ENCODE measurements at regions not wholly inside any gene's neighbourhood (a gene's known extent, or its start where the extent isn't known, plus 50 kb on each side); places are given as distances from the start of the nearest gene placed in this dataset.

DNA sequence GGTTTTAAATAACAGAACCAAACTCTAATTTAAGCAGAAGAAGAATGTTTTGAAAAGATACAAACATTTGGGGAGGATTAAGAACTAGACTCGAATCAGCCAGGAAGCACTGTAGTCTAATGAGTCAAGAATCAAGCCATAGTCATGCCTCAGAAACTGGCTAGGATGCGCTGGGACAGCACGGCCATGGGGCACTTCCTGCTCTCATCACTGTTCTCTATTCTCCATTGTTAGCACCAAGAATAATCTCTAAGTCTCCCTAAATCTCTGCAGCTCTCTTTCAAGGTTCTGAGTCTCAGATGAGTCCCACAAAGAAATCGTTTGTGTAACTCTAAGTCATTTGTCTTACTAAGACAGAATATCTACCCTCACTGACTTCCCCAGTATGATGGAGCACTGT is 399.0 kb upstream of the KCNMB2 start:
- TF ChIP-seq CTCF (IDR thresholded peaks at IDR 0.05) (no peak), POLR2A (IDR thresholded peaks at IDR 0.05) (no peak)
